ENCODE measurements at regions not wholly inside any gene's neighbourhood (a gene's known extent, or its start where the extent isn't known, plus 50 kb on each side); places are given as distances from the start of the nearest gene placed in this dataset.
A peak's percentile ranks its signal among the peaks of the same experiment; 100 is the strongest.
"Not testable (repeated sequence)": the region's sequence is repeated elsewhere in the genome, so short reads cannot be mapped to it uniquely, and the experiment has no call there.

- no peak overlapping the region for H3K4me3 ChIP-seq (ENCODE audit: low read depth, low read length)
- in situ Hi-C loops (cut with HindIII; ENCODE audit: low sequenced_read_pairs): no loop called here
- TF ChIP-seq, protein P1, sequence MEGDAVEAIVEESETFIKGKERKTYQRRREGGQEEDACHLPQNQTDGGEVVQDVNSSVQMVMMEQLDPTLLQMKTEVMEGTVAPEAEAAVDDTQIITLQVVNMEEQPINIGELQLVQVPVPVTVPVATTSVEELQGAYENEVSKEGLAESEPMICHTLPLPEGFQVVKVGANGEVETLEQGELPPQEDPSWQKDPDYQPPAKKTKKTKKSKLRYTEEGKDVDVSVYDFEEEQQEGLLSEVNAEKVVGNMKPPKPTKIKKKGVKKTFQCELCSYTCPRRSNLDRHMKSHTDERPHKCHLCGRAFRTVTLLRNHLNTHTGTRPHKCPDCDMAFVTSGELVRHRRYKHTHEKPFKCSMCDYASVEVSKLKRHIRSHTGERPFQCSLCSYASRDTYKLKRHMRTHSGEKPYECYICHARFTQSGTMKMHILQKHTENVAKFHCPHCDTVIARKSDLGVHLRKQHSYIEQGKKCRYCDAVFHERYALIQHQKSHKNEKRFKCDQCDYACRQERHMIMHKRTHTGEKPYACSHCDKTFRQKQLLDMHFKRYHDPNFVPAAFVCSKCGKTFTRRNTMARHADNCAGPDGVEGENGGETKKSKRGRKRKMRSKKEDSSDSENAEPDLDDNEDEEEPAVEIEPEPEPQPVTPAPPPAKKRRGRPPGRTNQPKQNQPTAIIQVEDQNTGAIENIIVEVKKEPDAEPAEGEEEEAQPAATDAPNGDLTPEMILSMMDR (IDR thresholded peaks at IDR 0.05; ENCODE audit: low read depth, low read length): no peak
- DNase-seq (ENCODE audit: low read depth, low spot score): no peak
Measured at GRCh38 chr4:133544097-133544496, 395.0 kb downstream of the PCDH10 start.

GRCh38 chr4:133537780-133538281 lies 388.7 kb downstream of the PCDH10 start:
- in situ Hi-C loops (cut with HindIII; ENCODE audit: low sequenced_read_pairs): no loop called here
- no peak for DNase-seq (ENCODE audit: low read depth, low spot score)
- no peak overlapping the region for H3K4me3 ChIP-seq (ENCODE audit: low read depth, low read length)
- TF ChIP-seq, protein P1 (IDR thresholded peaks at IDR 0.05; ENCODE audit: low read depth, low read length): no peak

DNA sequence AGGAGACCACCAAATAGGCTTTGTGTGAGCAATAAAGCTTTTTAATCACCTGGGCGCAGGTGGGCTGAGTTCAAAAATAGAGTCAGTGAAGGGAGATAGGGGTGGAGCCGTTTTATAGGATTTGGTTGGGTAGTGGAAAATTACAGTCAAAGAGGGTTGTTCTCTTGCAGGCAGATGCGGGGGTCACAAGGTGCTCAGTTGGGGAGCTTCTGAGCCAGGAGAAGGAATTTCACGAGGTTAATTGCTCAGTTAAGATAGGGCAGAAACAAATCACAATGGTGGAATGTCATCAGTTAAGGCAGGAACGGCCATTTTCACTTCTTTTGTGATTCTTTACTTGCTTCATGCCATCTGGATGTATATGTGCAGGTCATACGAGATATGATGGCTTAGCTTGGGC lies 385.1 kb downstream of the PCDH10 start:
- in situ Hi-C loops (cut with HindIII; ENCODE audit: low sequenced_read_pairs); DNase-seq (ENCODE audit: low read depth, low spot score); H3K4me3 ChIP-seq (ENCODE audit: low read depth, low read length): not testable (repeated sequence)

DNA sequence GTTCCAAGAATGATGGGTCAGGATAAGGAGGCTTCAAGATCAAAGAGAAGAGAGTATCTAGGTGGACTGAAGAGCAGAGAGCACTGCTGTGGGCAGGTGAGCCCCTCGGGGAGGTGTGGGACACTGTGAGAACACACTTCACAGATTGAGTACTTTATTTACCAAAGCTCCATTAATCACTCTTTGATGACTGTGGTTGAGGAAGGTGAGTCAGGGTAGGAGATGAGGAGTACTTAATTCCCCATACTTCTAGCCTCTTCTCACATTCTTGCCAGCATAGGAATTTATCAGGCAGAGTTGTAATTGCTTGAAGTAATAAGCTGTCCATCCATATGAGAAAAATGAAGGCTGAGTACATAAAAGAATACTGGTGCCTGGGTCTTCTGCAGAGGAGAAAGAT lies 375.3 kb downstream of the PCDH10 start:
- TF ChIP-seq, protein P1 (IDR thresholded peaks at IDR 0.05; ENCODE audit: low read depth, low read length): no peak
- no peak overlapping the region for H3K4me3 ChIP-seq (ENCODE audit: low read depth, low read length)
- DNase-seq (ENCODE audit: low read depth, low spot score): no peak
- in situ Hi-C loops (cut with HindIII; ENCODE audit: low sequenced_read_pairs): no loop called here

DNA sequence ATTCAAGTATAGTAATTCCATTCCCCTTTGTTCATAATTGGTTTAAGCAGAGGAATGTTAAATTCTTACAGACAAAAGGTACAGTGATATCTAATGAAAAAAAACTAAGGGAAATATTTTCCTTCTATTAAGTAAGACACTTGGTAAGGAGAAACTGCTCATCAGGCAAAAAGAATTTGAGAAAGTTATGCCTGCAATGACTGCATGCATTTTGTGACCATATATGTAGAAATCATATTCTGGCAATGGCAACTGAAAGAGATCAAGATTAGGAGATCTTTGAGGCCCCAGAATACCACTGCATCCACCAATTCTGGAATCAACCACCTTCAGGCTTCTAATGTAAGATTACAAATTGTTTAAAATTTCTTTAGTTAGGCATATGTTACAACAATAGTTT lies 364.8 kb downstream of the PCDH10 start:
- TF ChIP-seq, protein P1 (IDR thresholded peaks at IDR 0.05; ENCODE audit: low read depth, low read length): no peak
- no peak overlapping the region for H3K4me3 ChIP-seq (ENCODE audit: low read depth, low read length)

GRCh38 chr4:133498149-133498548 lies 349.1 kb downstream of the PCDH10 start:
- TF ChIP-seq, protein P1 (IDR thresholded peaks at IDR 0.05; ENCODE audit: low read depth, low read length): no peak
- no peak overlapping the region for H3K4me3 ChIP-seq (ENCODE audit: low read depth, low read length)
- DNase-seq (ENCODE audit: low read depth, low spot score): peak; percentile 5
- in situ Hi-C loops (cut with HindIII; ENCODE audit: low sequenced_read_pairs): no loop called here

More for the DNA sequence above, 364.8 kb downstream of the PCDH10 start:
- in situ Hi-C loops (cut with HindIII; ENCODE audit: low sequenced_read_pairs): no loop called here
- no peak for DNase-seq (ENCODE audit: low read depth, low spot score)

- in situ Hi-C loops (cut with HindIII; ENCODE audit: low sequenced_read_pairs): no loop called here
- TF ChIP-seq, protein P1 (IDR thresholded peaks at IDR 0.05; ENCODE audit: low read depth, low read length): no peak
- DNase-seq (ENCODE audit: low read depth, low spot score): no peak
- no peak overlapping the region for H3K4me3 ChIP-seq (ENCODE audit: low read depth, low read length)
Measured at GRCh38 chr4:133493776-133494175, 344.7 kb downstream of the PCDH10 start.

All from astrocyte of the spinal cord (primary cell).